HG03025 (cell line): ENCODE measurements at regions not wholly inside any gene's neighbourhood (a gene's known extent, or its start where the extent isn't known, plus 50 kb on each side); places are given as distances from the start of the nearest gene placed in this dataset.

ENCODE experiments used
- ATAC-seq: cut with Tn5 transposase; IDR thresholded peaks from one replicate; pipeline ENCODE4 v1.9.1; 2021; ENCODE audit warnings: mild to moderate bottlenecking, moderate library complexity; ENCODE audit not compliant: unreplicated experiment, low FRiP score

DNA sequence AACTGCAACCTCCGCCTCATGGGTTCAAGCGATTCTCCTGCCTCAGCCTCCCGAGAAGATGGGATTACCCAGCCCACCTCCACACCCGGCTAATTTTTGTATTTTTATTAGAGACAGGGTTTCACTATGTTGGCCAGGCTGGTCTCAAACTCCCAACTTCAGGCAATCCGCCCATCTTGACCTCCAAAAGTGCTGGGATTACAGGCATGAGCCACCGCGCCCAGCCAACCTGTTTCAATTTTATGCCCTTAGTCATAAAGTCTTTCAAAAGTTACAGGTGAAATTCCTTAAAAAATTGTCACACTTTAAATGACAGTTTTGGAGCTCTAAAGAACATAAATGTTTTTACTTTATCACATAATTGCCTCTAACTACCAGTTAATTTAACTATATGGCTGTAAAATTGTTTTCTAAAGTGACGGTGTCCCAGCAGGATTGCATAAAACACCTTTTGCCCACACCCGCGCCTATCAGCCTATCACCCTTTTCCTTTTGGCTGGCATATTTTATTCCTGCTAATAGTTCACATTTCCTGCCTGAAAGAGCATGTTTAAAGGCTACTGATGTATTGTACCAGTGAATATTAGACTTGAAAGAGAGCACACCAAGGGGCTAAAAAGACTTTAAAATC, 164.2 kb upstream of the SEMA6D start:
- ATAC-seq = no peak

DNA sequence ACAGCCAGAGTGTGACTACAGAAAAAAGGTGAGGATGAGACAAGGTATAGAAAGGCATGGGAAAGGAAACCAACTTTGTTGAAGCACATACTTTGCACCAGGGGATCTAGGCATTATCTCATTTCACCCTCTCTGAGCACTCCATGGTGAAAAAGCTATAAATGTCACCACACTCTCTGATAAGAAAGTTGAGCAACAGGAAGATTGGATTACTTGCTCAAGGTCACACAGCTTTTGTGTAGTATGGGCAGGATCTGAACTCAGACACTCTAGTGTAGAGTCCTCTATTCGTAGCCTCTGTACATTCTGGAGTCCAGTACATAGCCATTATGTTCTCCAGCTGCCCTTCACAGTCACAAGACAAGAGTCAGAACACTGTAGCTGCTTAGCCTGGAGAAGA, 163.4 kb upstream of the SEMA6D start:
- no peak for ATAC-seq

DNA sequence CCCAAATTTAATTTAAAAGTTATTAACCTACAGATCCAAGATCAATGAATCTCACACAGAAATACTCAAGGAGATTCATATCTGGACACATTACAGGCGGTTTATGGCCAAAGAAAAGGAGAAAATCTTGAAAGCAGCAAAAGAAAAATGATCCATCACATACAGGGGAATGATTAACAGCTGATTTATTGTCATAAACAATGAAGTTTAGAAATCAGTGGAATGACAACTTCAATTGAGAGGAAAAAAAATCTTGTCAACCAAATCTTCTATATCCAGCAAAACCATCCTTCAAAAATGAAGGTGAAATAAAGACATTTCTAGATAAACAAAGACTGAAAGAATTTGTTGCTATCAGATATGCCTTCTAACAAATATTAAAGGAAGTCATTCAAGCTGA, 156.2 kb upstream of the SEMA6D start:
- ATAC-seq = no peak

GRCh38 chr15:47565949-47566348, 151.4 kb upstream of the SEMA6D start:
- no peak for ATAC-seq

DNA sequence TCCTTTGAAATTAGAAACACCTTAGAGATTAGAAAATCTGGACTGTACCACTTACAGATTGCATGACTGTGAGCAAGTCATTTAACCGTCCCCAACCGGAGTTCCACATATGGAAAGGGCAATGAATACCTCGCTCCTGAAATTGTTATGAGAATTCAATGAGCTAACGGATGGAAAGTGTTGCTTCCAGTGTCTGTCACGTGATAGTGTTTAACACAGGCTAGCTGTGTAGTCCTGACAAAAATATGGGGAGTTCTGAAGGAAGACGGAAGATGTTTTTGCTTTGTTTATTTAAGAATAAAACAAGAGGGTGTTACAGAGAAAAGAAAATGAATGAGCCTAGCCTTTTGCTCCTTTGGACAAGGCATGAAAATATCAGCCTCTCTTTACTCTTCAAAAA, 150.7 kb upstream of the SEMA6D start:
- ATAC-seq = no peak

- ATAC-seq = no peak
These were observed 149.3 kb upstream of the SEMA6D start for GRCh38 chr15:47568030-47568429.

DNA sequence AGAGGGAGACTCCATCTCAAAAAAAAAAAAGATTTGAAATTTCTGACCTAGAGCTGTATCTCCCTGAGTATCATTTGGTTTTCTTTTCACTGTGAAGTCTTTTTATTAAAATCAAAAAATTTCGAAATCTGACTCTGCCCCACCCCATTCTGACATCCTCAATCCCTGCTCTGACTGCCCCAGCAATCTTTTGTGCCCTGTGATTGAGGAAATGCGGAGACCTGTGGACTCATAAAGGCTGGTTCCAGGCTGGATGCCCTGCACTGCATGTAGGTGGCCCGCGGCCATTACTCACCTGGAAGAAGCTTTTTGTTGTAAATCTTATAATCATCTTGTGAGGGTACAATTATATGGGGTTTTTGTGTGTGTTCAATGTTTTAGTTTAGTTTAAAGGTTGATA, 147.3 kb upstream of the SEMA6D start:
- ATAC-seq = no peak

DNA sequence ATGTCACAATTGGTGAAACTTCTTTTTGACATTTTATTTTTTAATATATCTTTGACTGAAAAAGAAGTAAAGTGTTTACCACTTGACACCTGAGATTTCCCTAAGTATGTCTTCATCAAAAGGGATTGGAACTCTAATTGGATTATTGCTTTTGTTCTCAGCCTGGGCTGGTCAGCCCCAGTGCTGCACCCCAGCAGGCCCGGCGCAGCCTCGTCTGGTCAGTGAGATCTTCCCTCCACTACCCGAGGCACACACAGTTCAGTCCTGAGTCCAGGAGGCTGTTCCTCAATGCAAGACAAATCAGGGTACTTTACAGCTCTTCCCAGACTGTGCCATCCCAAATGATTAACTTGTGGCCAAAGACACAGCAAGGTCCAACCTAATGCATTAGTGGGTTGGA, 146.9 kb upstream of the SEMA6D start:
- ATAC-seq = no peak

GRCh38 chr15:47570881-47571640, 146.2 kb upstream of the SEMA6D start:
- no peak for ATAC-seq

DNA sequence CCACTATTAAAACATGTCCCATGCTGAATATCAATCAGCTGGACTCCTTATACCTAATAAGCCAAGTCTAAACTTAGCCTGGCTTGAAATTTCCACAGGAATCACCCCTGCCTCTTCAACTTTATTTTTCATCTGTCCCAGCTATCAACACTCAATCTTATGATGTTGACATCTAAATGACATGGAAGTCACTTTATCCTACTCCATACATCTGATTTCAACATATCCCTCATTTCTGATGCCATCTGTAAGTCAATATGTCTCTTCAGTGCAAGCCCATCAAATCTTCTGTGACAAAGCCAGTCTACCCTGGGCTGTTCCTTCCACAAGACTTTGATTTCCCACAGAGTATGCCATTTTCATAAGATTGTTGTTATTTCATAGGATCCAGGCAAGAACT, 143.6 kb upstream of the SEMA6D start:
- no peak for ATAC-seq

GRCh38 chr15:47577000-47577399, 140.3 kb upstream of the SEMA6D start:
- ATAC-seq = no peak

GRCh38 chr15:47577461-47577860, 139.8 kb upstream of the SEMA6D start:
- ATAC-seq = no peak

- ATAC-seq = no peak
These were observed 135.1 kb upstream of the SEMA6D start for GRCh38 chr15:47582233-47582632.

GRCh38 chr15:47584316-47584715, 133.0 kb upstream of the SEMA6D start:
- ATAC-seq = no peak

- ATAC-seq = no peak
These were observed 130.6 kb upstream of the SEMA6D start for GRCh38 chr15:47586653-47587224.

DNA sequence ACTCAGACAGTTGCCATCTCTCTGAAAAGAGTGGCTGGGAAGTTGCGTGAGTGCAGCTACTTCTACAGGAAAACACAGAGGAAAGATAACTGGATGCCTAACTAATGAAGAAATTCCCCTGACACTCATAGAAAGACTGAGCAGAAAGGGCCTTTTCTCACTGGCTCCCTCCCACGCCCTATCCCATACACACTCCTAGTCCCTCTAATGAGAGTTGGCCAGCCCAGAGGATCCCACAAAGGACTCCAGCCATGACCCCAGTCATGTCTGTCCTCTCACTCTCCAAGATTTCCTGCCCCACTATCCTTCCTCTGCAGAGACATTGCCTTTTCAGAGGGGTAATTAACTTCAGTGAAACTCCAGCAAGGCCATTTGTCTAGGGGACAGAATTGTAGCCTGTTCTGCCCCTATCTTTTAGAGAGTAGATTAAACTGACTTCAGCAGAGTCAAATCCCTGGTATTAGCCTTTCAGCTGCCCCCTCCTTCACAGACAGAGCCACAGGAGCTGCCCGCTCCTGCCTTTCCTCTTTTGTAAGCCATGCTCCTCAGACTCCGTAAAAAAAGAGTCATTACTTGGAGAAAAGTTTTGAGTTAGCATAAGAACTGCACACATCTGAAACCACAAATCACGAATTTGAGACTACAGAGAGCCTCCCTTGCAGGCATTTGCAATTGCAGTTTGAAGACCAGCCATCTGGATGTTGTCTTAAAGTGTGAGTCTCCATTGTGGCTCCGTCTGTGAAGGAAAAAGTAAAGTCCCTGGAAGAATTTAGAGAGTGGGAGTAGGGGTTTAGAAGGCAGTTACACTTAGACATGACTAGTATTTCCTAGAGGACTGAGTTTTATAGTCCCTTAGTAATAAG, 129.1 kb upstream of the SEMA6D start:
- no peak for ATAC-seq

- no peak for ATAC-seq
These were observed 128.3 kb upstream of the SEMA6D start for GRCh38 chr15:47588958-47589357.

DNA sequence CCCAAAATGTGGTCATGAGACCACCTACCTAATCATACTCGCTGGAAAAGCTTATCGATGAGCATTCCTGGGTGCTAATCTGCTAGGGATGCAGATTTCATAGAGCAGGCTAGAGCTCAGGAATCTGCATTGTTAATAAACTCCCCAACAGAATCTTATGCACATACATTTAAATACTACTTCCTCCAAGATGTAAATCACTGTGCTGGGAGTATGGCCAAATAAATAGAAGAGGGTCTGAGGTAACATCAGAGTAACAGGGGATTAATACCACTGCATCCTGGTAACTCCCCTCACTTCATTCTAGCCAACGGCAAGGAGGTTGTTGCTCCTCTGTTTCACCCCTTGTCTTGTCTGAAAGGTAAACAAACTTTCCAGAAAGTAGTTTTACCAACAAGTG, 118.3 kb upstream of the SEMA6D start:
- no peak for ATAC-seq

- no peak for ATAC-seq
These were observed 117.5 kb upstream of the SEMA6D start for GRCh38 chr15:47599806-47600205.

GRCh38 chr15:47602121-47602520, 115.2 kb upstream of the SEMA6D start:
- ATAC-seq = no peak

DNA sequence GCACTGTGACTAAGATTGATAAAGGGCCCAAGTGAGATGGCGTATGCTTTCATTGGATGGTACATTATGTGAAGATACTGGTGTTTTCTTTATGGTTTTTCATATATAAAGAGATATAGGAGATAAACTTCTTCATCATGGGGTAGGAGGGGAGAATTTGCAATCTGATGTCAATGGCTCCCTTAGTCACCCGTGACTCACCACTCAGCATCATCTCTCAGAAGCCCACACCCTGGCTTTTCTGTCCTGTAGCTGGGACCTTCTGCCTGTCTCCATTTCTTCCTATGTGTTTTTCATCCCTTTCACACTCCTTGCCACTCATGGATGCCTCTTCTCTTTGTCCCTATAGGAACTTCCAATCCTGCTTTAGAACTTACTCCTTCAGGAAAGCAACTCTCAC, 114.3 kb upstream of the SEMA6D start:
- no peak for ATAC-seq
